ENCODE measurements at regions not wholly inside any gene's neighbourhood (a gene's known extent, or its start where the extent isn't known, plus 50 kb on each side); places are given as distances from the start of the nearest gene placed in this dataset.
"Not testable (repeated sequence)": the region's sequence is repeated elsewhere in the genome, so short reads cannot be mapped to it uniquely, and the experiment has no call there.

- peaks cover 21% of the 10 kb centered on the region for H3K4me1 Mint-ChIP-seq
- no peaks in the 10 kb centered on the region for H3K27me3 Mint-ChIP-seq
- no peak overlapping the region for H3K4me3 Mint-ChIP-seq
- ATAC-seq: no peak
- CTCF ChIA-PET: interaction anchor here (0.9 kb wide), 1 partner anchor 12 kb away, joined by 3 read pairs; no protein-coding TSS in a partner anchor
- no peak overlapping the region for H3K27ac Mint-ChIP-seq
- no peaks in the 10 kb centered on the region for H3K9me3 Mint-ChIP-seq (ENCODE audit: low read depth)
- DNase-seq: no peak
- peaks cover 11% of the 10 kb centered on the region for H3K36me3 Mint-ChIP-seq
Observed at GRCh38 chr5:40227366-40227765, 452.3 kb upstream of the PTGER4 start.

- DNase-seq (no peak), ATAC-seq (no peak)
- no peaks in the 10 kb centered on the region for H3K27me3 Mint-ChIP-seq
- H3K4me3 Mint-ChIP-seq: no peak overlapping the region
- H3K36me3 Mint-ChIP-seq: peaks cover 13% of the 10 kb centered on the region
- H3K27ac Mint-ChIP-seq: no peak overlapping the region
- H3K4me1 Mint-ChIP-seq: peaks cover 23% of the 10 kb centered on the region
- H3K9me3 Mint-ChIP-seq (ENCODE audit: low read depth): no peaks in the 10 kb centered on the region
- CTCF ChIA-PET: interaction anchor here (0.8 kb wide), 1 partner anchor 51 kb away, joined by 3 read pairs; no protein-coding TSS in a partner anchor
Observed at GRCh38 chr5:40226906-40227305, 452.8 kb upstream of the PTGER4 start.

GRCh38 chr5:40225147-40225546 is 454.6 kb upstream of the PTGER4 start:
- DNase-seq; ATAC-seq; CTCF ChIA-PET; H3K4me3 Mint-ChIP-seq; H3K27ac Mint-ChIP-seq; H3K27me3 Mint-ChIP-seq; H3K9me3 Mint-ChIP-seq (ENCODE audit: low read depth): not testable (repeated sequence)
- Mint-ChIP-seq H3K36me3 (peaks cover 12% of the 10 kb centered on the region), H3K4me1 (peaks cover 38% of the 10 kb centered on the region)

GRCh38 chr5:40224421-40224820 is 455.3 kb upstream of the PTGER4 start:
- DNase-seq (no peak), ATAC-seq (peak; percentile 16)
- Mint-ChIP-seq H3K9me3 (ENCODE audit: low read depth) (peaks cover 4% of the 10 kb centered on the region), H3K4me1 (peaks cover 39% of the 10 kb centered on the region), H3K27me3 (no peaks in the 10 kb centered on the region), H3K27ac (peak overlapping the region; percentile 80), H3K4me3 (peak overlapping the region; percentile 29), H3K36me3 (peaks cover 15% of the 10 kb centered on the region)
- CTCF ChIA-PET: no interaction called here

- Mint-ChIP-seq H3K4me3 (peak overlapping the region; percentile 29), H3K27ac (peak overlapping the region; percentile 80), H3K9me3 (ENCODE audit: low read depth) (peaks cover 5% of the 10 kb centered on the region), H3K36me3 (peaks cover 19% of the 10 kb centered on the region), H3K27me3 (no peaks in the 10 kb centered on the region), H3K4me1 (peaks cover 39% of the 10 kb centered on the region)
- CTCF ChIA-PET: no interaction called here
- ATAC-seq (peak; percentile 90), DNase-seq (peak; percentile 60)
Observed at GRCh38 chr5:40223884-40224402, 455.8 kb upstream of the PTGER4 start.

GRCh38 chr5:40221796-40222195 is 457.9 kb upstream of the PTGER4 start:
- CTCF ChIA-PET: no interaction called here
- ATAC-seq: no peak
- Mint-ChIP-seq H3K27ac (no peak overlapping the region), H3K9me3 (ENCODE audit: low read depth) (peaks cover 11% of the 10 kb centered on the region), H3K27me3 (no peaks in the 10 kb centered on the region), H3K4me1 (peaks cover 47% of the 10 kb centered on the region), H3K4me3 (no peak overlapping the region), H3K36me3 (peaks cover 29% of the 10 kb centered on the region)
- no peak for DNase-seq

- H3K27me3 Mint-ChIP-seq: no peaks in the 10 kb centered on the region
- DNase-seq (no peak), ATAC-seq (no peak)
- peaks cover 29% of the 10 kb centered on the region for H3K36me3 Mint-ChIP-seq
- H3K4me3 Mint-ChIP-seq: no peak overlapping the region
- H3K27ac Mint-ChIP-seq: no peak overlapping the region
- peaks cover 47% of the 10 kb centered on the region for H3K4me1 Mint-ChIP-seq
- CTCF ChIA-PET: interaction anchor here (1.1 kb wide), 1 partner anchor 13 kb away, joined by 3 read pairs; no protein-coding TSS in a partner anchor
- H3K9me3 Mint-ChIP-seq (ENCODE audit: low read depth): peaks cover 11% of the 10 kb centered on the region
Observed at GRCh38 chr5:40221255-40221654, 458.5 kb upstream of the PTGER4 start.

GRCh38 chr5:40220260-40220659 is 459.5 kb upstream of the PTGER4 start:
- H3K36me3 Mint-ChIP-seq: peaks cover 25% of the 10 kb centered on the region
- DNase-seq: no peak
- H3K4me1 Mint-ChIP-seq: peaks cover 42% of the 10 kb centered on the region
- peaks cover 11% of the 10 kb centered on the region for H3K9me3 Mint-ChIP-seq (ENCODE audit: low read depth)
- no peak overlapping the region for H3K27ac Mint-ChIP-seq
- CTCF ChIA-PET: interaction anchor here (1.1 kb wide), 1 partner anchor 12 kb away, joined by 3 read pairs; no protein-coding TSS in a partner anchor
- no peak for ATAC-seq
- no peaks in the 10 kb centered on the region for H3K27me3 Mint-ChIP-seq
- no peak overlapping the region for H3K4me3 Mint-ChIP-seq

GRCh38 chr5:40217553-40217952 is 462.2 kb upstream of the PTGER4 start:
- Mint-ChIP-seq H3K36me3 (peaks cover 23% of the 10 kb centered on the region), H3K4me1 (peaks cover 28% of the 10 kb centered on the region), H3K4me3 (no peak overlapping the region), H3K9me3 (ENCODE audit: low read depth) (peaks cover 14% of the 10 kb centered on the region), H3K27me3 (no peaks in the 10 kb centered on the region), H3K27ac (no peak overlapping the region)
- ATAC-seq (no peak), DNase-seq (no peak)
- CTCF ChIA-PET: no interaction called here

- no peak for ATAC-seq
- Mint-ChIP-seq H3K9me3 (ENCODE audit: low read depth) (peaks cover 5% of the 10 kb centered on the region), H3K36me3 (peaks cover 21% of the 10 kb centered on the region), H3K4me1 (peaks cover 18% of the 10 kb centered on the region), H3K27me3 (no peaks in the 10 kb centered on the region), H3K27ac (no peak overlapping the region), H3K4me3 (no peak overlapping the region)
- CTCF ChIA-PET: no interaction called here
- DNase-seq: no peak
Observed at GRCh38 chr5:40210694-40211093, 469.0 kb upstream of the PTGER4 start.

- no peak for DNase-seq
- Mint-ChIP-seq H3K4me1 (peaks cover 16% of the 10 kb centered on the region), H3K27ac (peak overlapping the region; percentile 49), H3K36me3 (peaks cover 14% of the 10 kb centered on the region), H3K9me3 (ENCODE audit: low read depth) (peaks cover 2% of the 10 kb centered on the region), H3K4me3 (no peak overlapping the region), H3K27me3 (no peaks in the 10 kb centered on the region)
- CTCF ChIA-PET: interaction anchor here (1.2 kb wide), 1 partner anchor 10 kb away, joined by 3 read pairs; no protein-coding TSS in a partner anchor
- ATAC-seq: peak; percentile 49
Observed at GRCh38 chr5:40206030-40206429, 473.7 kb upstream of the PTGER4 start.

- no peaks in the 10 kb centered on the region for H3K27me3 Mint-ChIP-seq
- H3K4me3 Mint-ChIP-seq: no peak overlapping the region
- ATAC-seq (no peak), DNase-seq (no peak)
- no peak overlapping the region for H3K27ac Mint-ChIP-seq
- H3K9me3 Mint-ChIP-seq (ENCODE audit: low read depth): peaks cover 2% of the 10 kb centered on the region
- CTCF ChIA-PET: no interaction called here
- H3K4me1 Mint-ChIP-seq: peaks cover 14% of the 10 kb centered on the region
- H3K36me3 Mint-ChIP-seq: peaks cover 12% of the 10 kb centered on the region
Observed at GRCh38 chr5:40204144-40204543, 475.6 kb upstream of the PTGER4 start.

GRCh38 chr5:40202814-40203440 is 476.8 kb upstream of the PTGER4 start:
- DNase-seq (no peak), ATAC-seq (no peak)
- H3K4me3 Mint-ChIP-seq: no peak overlapping the region
- H3K27ac Mint-ChIP-seq: no peak overlapping the region
- H3K36me3 Mint-ChIP-seq: peaks cover 14% of the 10 kb centered on the region
- no peaks in the 10 kb centered on the region for H3K27me3 Mint-ChIP-seq
- CTCF ChIA-PET: interaction anchor here (1.1 kb wide), 1 partner anchor 257 kb away, joined by 3 read pairs; no protein-coding TSS in a partner anchor
- peaks cover 14% of the 10 kb centered on the region for H3K4me1 Mint-ChIP-seq
- H3K9me3 Mint-ChIP-seq (ENCODE audit: low read depth): no peaks in the 10 kb centered on the region

GRCh38 chr5:40198736-40199135 is 481.0 kb upstream of the PTGER4 start:
- ATAC-seq: no peak
- DNase-seq: no peak
- H3K36me3 Mint-ChIP-seq: peaks cover 12% of the 10 kb centered on the region
- H3K4me1 Mint-ChIP-seq: no peaks in the 10 kb centered on the region
- no peaks in the 10 kb centered on the region for H3K27me3 Mint-ChIP-seq
- H3K4me3 Mint-ChIP-seq: no peak overlapping the region
- CTCF ChIA-PET: no interaction called here
- no peak overlapping the region for H3K27ac Mint-ChIP-seq
- H3K9me3 Mint-ChIP-seq (ENCODE audit: low read depth): no peaks in the 10 kb centered on the region

Measured in activated CD8-positive, alpha-beta memory T cell treated with anti-CD3 and anti-CD28 coated beads, Interleukin-2, amount 10 ng/mL, durations not matched to agents 7 days and 5 days (primary cell).